Neural cell (in vitro differentiated cells): ENCODE measurements at regions not wholly inside any gene's neighbourhood (a gene's known extent, or its start where the extent isn't known, plus 50 kb on each side); places are given as distances from the start of the nearest gene placed in this dataset.

Experiments used
- EZH2 ChIP-seq: fragments of 200-600, 300-800 bp; shearing (Covaris generic), sonication (generic); IDR thresholded peaks from 2 replicates; pipeline ENCODE4 v1.6.1; 2014; ENCODE audit warnings: antibody characterized with exemption, low read length, borderline replicate concordance, mild to moderate bottlenecking; ENCODE audit not compliant: insufficient read depth, poor library complexity, severe bottlenecking
- POLR2AphosphoS5 ChIP-seq: IDR thresholded peaks from 2 replicates; pipeline ENCODE4 v1.6.1; 2012
- TAF1 ChIP-seq: IDR thresholded peaks from 2 replicates; pipeline ENCODE4 v1.6.1; 2012; ENCODE audit warnings: low read depth

DNA sequence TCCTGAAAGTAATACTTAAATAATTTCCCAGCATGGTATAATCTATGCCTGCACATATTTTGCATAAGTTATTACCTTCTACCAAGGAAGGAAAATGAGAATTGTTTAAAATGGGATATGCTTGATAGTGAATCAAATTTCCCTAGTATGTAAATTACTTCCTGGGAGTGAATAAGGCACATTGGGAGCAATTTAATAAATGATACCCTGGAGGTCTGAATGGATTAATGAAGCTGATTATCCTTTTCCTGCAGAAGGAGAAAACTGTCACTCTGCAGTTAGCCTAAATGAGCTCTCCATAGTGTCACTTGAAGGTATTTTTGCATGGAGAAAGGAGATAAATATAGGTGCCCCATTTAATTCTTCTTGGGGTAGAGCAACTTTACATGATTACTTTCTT is 2212.0 kb downstream of the PCDH7 start:
- no peak for TF ChIP-seq TAF1
- TF ChIP-seq EZH2: no peak
- TF ChIP-seq POLR2AphosphoS5: no peak
